ENCODE measurements at regions not wholly inside any gene's neighbourhood (a gene's known extent, or its start where the extent isn't known, plus 50 kb on each side); places are given as distances from the start of the nearest gene placed in this dataset.
"Not testable (repeated sequence)": the region's sequence is repeated elsewhere in the genome, so short reads cannot be mapped to it uniquely, and the experiment has no call there.

- no peaks in the 10 kb centered on the region for H3K27me3 ChIP-seq (ENCODE audit: insufficient read depth, low read length)
- no peaks in the 10 kb centered on the region for H3K4me1 ChIP-seq (ENCODE audit: insufficient read depth, low read length)
- ChIA-PET POLR2A (ENCODE audit: partially characterized antibody) (no interaction called here), CTCF (ENCODE audit: partially characterized antibody) (no interaction called here)
- H3K4me3 Mint-ChIP-seq: no peak overlapping the region
- H3K36me3 Mint-ChIP-seq: no peaks in the 10 kb centered on the region
- H3K27me3 Mint-ChIP-seq: no peaks in the 10 kb centered on the region
- no peak overlapping the region for H3K27ac Mint-ChIP-seq
- H3K27ac ChIP-seq (ENCODE audit: low read depth, low read length): no peak overlapping the region
- no peaks in the 10 kb centered on the region for H3K4me1 Mint-ChIP-seq
- DNase-seq: no peak
- H3K9me3 Mint-ChIP-seq: peaks cover 0 to 10% (median 7%) of the 10 kb centered on the region in 8 donors
- intact Hi-C loops (cut with micrococcal nuclease): no loop called here
- no peak overlapping the region for H3K4me3 ChIP-seq (ENCODE audit: low read length in 2 of 2)
- no peaks in the 10 kb centered on the region for H3K9me3 ChIP-seq (ENCODE audit: control insufficient read depth in 1 of 2, low read length in 2 of 2)
- no peaks in the 10 kb centered on the region for H3K36me3 ChIP-seq (ENCODE audit: insufficient read depth, low read length)
Measured at GRCh38 chr16:59114790-59115189, 380.7 kb upstream of the GOT2 start.

DNA sequence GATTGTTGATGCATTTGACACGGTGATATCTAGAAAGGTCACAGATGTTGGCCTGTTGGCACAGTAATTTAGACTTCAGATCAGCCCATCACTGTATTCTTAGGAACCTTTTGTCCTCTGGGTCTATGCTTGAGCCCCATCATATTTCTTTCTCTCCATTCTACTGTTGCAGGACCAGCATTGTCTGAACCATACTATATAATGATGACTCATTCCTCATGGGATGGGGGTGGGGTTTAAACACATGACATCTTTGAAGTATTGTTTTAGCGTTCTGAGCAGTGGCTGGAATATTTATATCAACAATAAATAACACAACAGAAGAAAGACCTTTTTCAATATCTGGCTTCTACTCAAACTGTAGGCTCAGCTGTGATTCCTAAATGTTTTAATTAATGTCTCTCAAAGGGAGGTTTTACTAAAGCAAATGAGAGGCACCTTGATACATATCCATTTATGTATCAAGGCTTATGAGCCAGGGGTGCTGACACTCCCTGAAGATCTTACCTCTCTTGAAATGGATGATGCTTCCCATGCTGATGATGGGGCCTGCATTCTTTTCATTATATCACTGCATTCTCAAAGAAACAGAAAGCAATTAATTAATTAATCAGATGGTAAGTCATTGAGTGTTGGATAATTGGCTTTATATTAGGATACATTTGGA, 379.0 kb upstream of the GOT2 start:
- H3K27ac Mint-ChIP-seq: no peak overlapping the region
- no peaks in the 10 kb centered on the region for H3K4me1 ChIP-seq (ENCODE audit: insufficient read depth, low read length)
- H3K4me3 Mint-ChIP-seq: no peak overlapping the region
- no peaks in the 10 kb centered on the region for H3K36me3 Mint-ChIP-seq
- H3K36me3 ChIP-seq (ENCODE audit: insufficient read depth, low read length): no peaks in the 10 kb centered on the region
- no peaks in the 10 kb centered on the region for H3K4me1 Mint-ChIP-seq
- H3K27ac ChIP-seq (ENCODE audit: low read depth, low read length): no peak overlapping the region
- no peak for DNase-seq
- H3K4me3 ChIP-seq (ENCODE audit: low read length in 2 of 2): no peak overlapping the region
- intact Hi-C loops (cut with micrococcal nuclease): no loop called here
- CTCF ChIA-PET (ENCODE audit: partially characterized antibody): no interaction called here
- peaks cover 0 to 11% (median 6%) of the 10 kb centered on the region in 8 donors for H3K9me3 Mint-ChIP-seq
- POLR2A ChIA-PET (ENCODE audit: partially characterized antibody): no interaction called here
- no peaks in the 10 kb centered on the region for H3K27me3 ChIP-seq (ENCODE audit: insufficient read depth, low read length)
- no peaks in the 10 kb centered on the region for H3K27me3 Mint-ChIP-seq
- H3K9me3 ChIP-seq (ENCODE audit: control insufficient read depth in 1 of 2, low read length in 2 of 2): no peaks in the 10 kb centered on the region

DNA sequence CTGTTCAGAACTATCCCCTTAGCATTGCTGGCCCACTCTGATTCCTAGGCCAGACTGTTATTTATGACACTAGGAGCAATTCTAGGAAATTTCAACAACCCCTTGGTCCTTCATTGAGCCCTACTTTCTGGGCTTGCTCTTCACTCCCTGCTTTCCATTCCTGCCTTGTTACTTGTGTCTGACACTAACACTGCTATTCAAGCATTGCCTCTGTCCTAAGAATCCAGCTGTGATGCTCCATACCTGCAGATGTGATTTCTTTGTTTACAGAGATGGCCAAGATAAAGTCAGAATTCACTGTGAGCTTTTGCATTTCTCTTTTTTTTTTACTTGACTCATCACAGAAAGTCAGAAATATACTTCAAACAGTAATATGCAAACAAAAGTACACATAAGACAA, 377.2 kb upstream of the GOT2 start:
- H3K9me3 Mint-ChIP-seq: peaks cover 0 to 12% (median 4%) of the 10 kb centered on the region in 8 donors
- H3K36me3 Mint-ChIP-seq: no peaks in the 10 kb centered on the region

DNA sequence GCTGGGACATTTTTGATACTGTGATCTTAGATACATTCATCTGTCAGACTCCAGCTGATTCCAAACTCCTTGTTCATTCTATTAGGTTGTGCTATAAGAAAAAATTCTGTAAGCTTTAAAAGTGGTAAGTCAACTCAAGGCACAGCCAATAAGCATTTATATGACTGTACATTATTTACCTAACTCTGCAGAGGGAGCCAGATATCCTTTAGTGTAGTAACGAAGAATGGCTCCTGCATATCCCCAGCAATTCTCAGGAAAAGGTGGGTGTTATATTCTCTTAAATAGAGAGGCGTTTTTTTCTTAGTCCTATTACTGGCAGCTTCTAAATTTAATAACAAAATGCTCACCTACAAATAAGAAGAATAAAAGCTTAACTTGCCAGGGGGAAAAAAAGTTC, 374.3 kb upstream of the GOT2 start:
- Mint-ChIP-seq H3K4me1 (no peaks in the 10 kb centered on the region), H3K27me3 (no peaks in the 10 kb centered on the region), H3K9me3 (peaks cover 0 to 12% (median 3%) of the 10 kb centered on the region in 8 donors), H3K27ac (no peak overlapping the region), H3K4me3 (no peak overlapping the region), H3K36me3 (no peaks in the 10 kb centered on the region)
- intact Hi-C loops (cut with micrococcal nuclease): no loop called here
- CTCF ChIA-PET (ENCODE audit: partially characterized antibody): interaction anchor here (0.6 kb wide), 1 partner anchor 61 kb away, joined by 3 read pairs; no protein-coding TSS in a partner anchor
- H3K27ac ChIP-seq (ENCODE audit: low read depth, low read length): no peak overlapping the region
- no peaks in the 10 kb centered on the region for H3K27me3 ChIP-seq (ENCODE audit: insufficient read depth, low read length)
- H3K4me3 ChIP-seq (ENCODE audit: low read length in 2 of 2): no peak overlapping the region
- H3K9me3 ChIP-seq (ENCODE audit: control insufficient read depth in 1 of 2, low read length in 2 of 2): no peaks in the 10 kb centered on the region
- DNase-seq: no peak
- POLR2A ChIA-PET (ENCODE audit: partially characterized antibody): no interaction called here
- no peaks in the 10 kb centered on the region for H3K36me3 ChIP-seq (ENCODE audit: insufficient read depth, low read length)
- no peaks in the 10 kb centered on the region for H3K4me1 ChIP-seq (ENCODE audit: insufficient read depth, low read length)

More for the DNA sequence above, 377.2 kb upstream of the GOT2 start:
- POLR2A ChIA-PET (ENCODE audit: partially characterized antibody): no interaction called here
- Histone ChIP-seq H3K27ac (ENCODE audit: low read depth, low read length) (no peak overlapping the region), H3K36me3 (ENCODE audit: insufficient read depth, low read length) (no peaks in the 10 kb centered on the region), H3K27me3 (ENCODE audit: insufficient read depth, low read length) (no peaks in the 10 kb centered on the region), H3K4me3 (ENCODE audit: low read length in 2 of 2) (no peak overlapping the region), H3K4me1 (ENCODE audit: insufficient read depth, low read length) (no peaks in the 10 kb centered on the region), H3K9me3 (ENCODE audit: control insufficient read depth in 1 of 2, low read length in 2 of 2) (no peaks in the 10 kb centered on the region)
- Mint-ChIP-seq H3K27me3 (no peaks in the 10 kb centered on the region), H3K4me3 (no peak overlapping the region), H3K27ac (no peak overlapping the region), H3K4me1 (no peaks in the 10 kb centered on the region)
- intact Hi-C loops (cut with micrococcal nuclease): no loop called here
- DNase-seq: no peak
- CTCF ChIA-PET (ENCODE audit: partially characterized antibody): no interaction called here

- H3K36me3 ChIP-seq (ENCODE audit: insufficient read depth, low read length); H3K4me1 Mint-ChIP-seq; H3K4me1 ChIP-seq (ENCODE audit: insufficient read depth, low read length); H3K4me3 ChIP-seq (ENCODE audit: low read length in 2 of 2); H3K27me3 ChIP-seq (ENCODE audit: insufficient read depth, low read length); H3K9me3 ChIP-seq (ENCODE audit: control insufficient read depth in 1 of 2, low read length in 2 of 2); H3K36me3 Mint-ChIP-seq; H3K27ac ChIP-seq (ENCODE audit: low read depth, low read length); H3K4me3 Mint-ChIP-seq; CTCF ChIA-PET (ENCODE audit: partially characterized antibody); POLR2A ChIA-PET (ENCODE audit: partially characterized antibody); DNase-seq; H3K27me3 Mint-ChIP-seq; intact Hi-C loops (cut with micrococcal nuclease); H3K27ac Mint-ChIP-seq; H3K9me3 Mint-ChIP-seq: not testable (repeated sequence)
Measured at GRCh38 chr16:59096682-59097081, 362.6 kb upstream of the GOT2 start.

DNA sequence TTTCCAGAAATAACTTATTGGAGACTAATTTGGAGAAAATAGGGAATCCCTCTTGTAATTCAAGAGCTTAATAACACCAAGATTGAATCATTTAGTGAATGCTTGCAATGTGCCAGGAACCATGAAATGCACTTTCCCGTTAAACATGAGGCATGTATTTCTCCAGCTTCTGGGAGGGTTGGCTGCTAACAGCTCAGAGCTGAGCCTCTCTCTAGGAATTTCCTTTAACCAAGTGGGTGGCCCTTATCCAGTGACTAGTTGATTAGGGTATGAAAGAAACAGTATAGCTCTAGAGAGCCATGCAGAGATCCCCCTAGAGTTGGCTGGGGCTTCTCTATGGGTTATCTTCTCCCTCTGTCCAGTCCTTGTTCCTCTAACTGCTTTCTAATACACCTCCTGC, 356.4 kb upstream of the GOT2 start:
- Histone ChIP-seq H3K27ac (ENCODE audit: low read depth, low read length) (no peak overlapping the region), H3K36me3 (ENCODE audit: insufficient read depth, low read length) (no peaks in the 10 kb centered on the region), H3K4me3 (ENCODE audit: low read length in 2 of 2) (no peak overlapping the region), H3K27me3 (ENCODE audit: insufficient read depth, low read length) (no peaks in the 10 kb centered on the region), H3K9me3 (ENCODE audit: control insufficient read depth in 1 of 2, low read length in 2 of 2) (no peaks in the 10 kb centered on the region), H3K4me1 (ENCODE audit: insufficient read depth, low read length) (no peaks in the 10 kb centered on the region)
- ChIA-PET CTCF (ENCODE audit: partially characterized antibody) (no interaction called here), POLR2A (ENCODE audit: partially characterized antibody) (no interaction called here)
- no peaks in the 10 kb centered on the region for H3K4me1 Mint-ChIP-seq
- H3K36me3 Mint-ChIP-seq: no peaks in the 10 kb centered on the region
- no peak overlapping the region for H3K27ac Mint-ChIP-seq
- no peak overlapping the region for H3K4me3 Mint-ChIP-seq
- intact Hi-C loops (cut with micrococcal nuclease): no loop called here
- H3K27me3 Mint-ChIP-seq: peaks cover 0 to 1% of the 10 kb centered on the region in 2 donors
- DNase-seq: no peak
- H3K9me3 Mint-ChIP-seq: peaks cover 2 to 10% (median 5%) of the 10 kb centered on the region in 8 donors

- Histone ChIP-seq H3K27me3 (ENCODE audit: insufficient read depth, low read length) (no peaks in the 10 kb centered on the region), H3K4me3 (ENCODE audit: low read length in 2 of 2) (no peak overlapping the region), H3K9me3 (ENCODE audit: control insufficient read depth in 1 of 2, low read length in 2 of 2) (no peaks in the 10 kb centered on the region), H3K27ac (ENCODE audit: low read depth, low read length) (no peak overlapping the region), H3K36me3 (ENCODE audit: insufficient read depth, low read length) (no peaks in the 10 kb centered on the region), H3K4me1 (ENCODE audit: insufficient read depth, low read length) (no peaks in the 10 kb centered on the region)
- H3K27ac Mint-ChIP-seq: no peak overlapping the region
- peaks cover 3 to 19% (median 8%) of the 10 kb centered on the region in 8 donors for H3K9me3 Mint-ChIP-seq
- no peak for DNase-seq
- no peaks in the 10 kb centered on the region for H3K36me3 Mint-ChIP-seq
- intact Hi-C loops (cut with micrococcal nuclease): no loop called here
- ChIA-PET POLR2A (ENCODE audit: partially characterized antibody) (no interaction called here), CTCF (ENCODE audit: partially characterized antibody) (no interaction called here)
- H3K4me3 Mint-ChIP-seq: no peak overlapping the region
- H3K4me1 Mint-ChIP-seq: no peaks in the 10 kb centered on the region
- no peaks in the 10 kb centered on the region for H3K27me3 Mint-ChIP-seq
Measured at GRCh38 chr16:59088431-59088830, 354.3 kb upstream of the GOT2 start.

DNA sequence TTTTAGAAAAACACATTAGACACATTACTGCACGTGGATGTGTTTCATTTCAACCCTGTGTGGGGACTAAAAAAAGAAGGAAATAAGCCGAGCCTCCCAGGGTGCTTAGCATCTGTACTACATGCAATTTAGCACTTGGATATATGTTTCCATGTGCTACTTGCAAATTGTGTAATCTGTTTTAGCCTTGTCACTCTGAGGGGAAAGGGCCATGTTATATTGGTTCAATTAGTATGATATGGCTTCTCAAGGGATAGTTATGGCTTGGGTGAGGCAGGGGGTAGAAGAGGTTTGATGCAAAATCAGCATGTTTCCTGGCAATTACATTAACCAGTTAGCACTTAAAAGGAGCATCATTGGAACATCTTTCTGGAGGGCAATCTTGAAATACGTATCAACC, 353.5 kb upstream of the GOT2 start:
- Mint-ChIP-seq H3K4me1 (no peaks in the 10 kb centered on the region), H3K4me3 (no peak overlapping the region), H3K27me3 (no peaks in the 10 kb centered on the region), H3K9me3 (peaks cover 2 to 21% (median 7%) of the 10 kb centered on the region in 8 donors), H3K27ac (no peak overlapping the region), H3K36me3 (no peaks in the 10 kb centered on the region)
- H3K4me3 ChIP-seq (ENCODE audit: low read length in 2 of 2): no peak overlapping the region
- no peak for DNase-seq
- H3K9me3 ChIP-seq (ENCODE audit: control insufficient read depth in 1 of 2, low read length in 2 of 2): no peaks in the 10 kb centered on the region
- intact Hi-C loops (cut with micrococcal nuclease): no loop called here
- no peak overlapping the region for H3K27ac ChIP-seq (ENCODE audit: low read depth, low read length)
- H3K36me3 ChIP-seq (ENCODE audit: insufficient read depth, low read length): no peaks in the 10 kb centered on the region
- H3K27me3 ChIP-seq (ENCODE audit: insufficient read depth, low read length): no peaks in the 10 kb centered on the region
- CTCF ChIA-PET (ENCODE audit: partially characterized antibody): no interaction called here
- no peaks in the 10 kb centered on the region for H3K4me1 ChIP-seq (ENCODE audit: insufficient read depth, low read length)
- POLR2A ChIA-PET (ENCODE audit: partially characterized antibody): no interaction called here

Measured in CD4-positive, alpha-beta memory T cell (primary cell).